Pancreas (tissue), 10 donors: ENCODE measurements at regions not wholly inside any gene's neighbourhood (a gene's known extent, or its start where the extent isn't known, plus 50 kb on each side); places are given as distances from the start of the nearest gene placed in this dataset.
A peak's percentile ranks its signal among the peaks of the same experiment; 100 is the strongest.

ENCODE experiments used
- ATAC-seq, 4 donors: fragments of 200-7000 bp; cut with Tn5 transposase; one replicate each; pipeline versions ENCODE4 v1.8.0 to v1.9.1; 2020; ENCODE audit warnings: mild to moderate bottlenecking in 4 of 4, moderate library complexity in 4 of 4
- DNase-seq, 6 donors: peaks; one replicate each; pipeline ENCODE4 v3.0.0-alpha.2; 2020
- FAIRE-seq: peaks from 2 replicates; lab custom pipeline; 2012; peaks lifted over from hg19 to GRCh38; lab: Jason Lieb, UNC
- H3K27ac ChIP-seq, 4 donors: fragments of 200-600 bp; sonication (generic); 1 replicate in 3 of 4; 2 replicates in 1 of 4; pipeline versions ENCODE4 v1.5.0 to v1.8.0; 2020
- H3K27me3 ChIP-seq, 4 donors: fragments of 200-600 bp; one replicate each; pipeline ENCODE4 v1.8.0; 2021
- H3K36me3 ChIP-seq, 3 donors: fragments of 200-600 bp; sonication (generic) in 1 of 3; one replicate each; pipeline versions ENCODE4 v1.5.0 to v1.8.0; 2020 to 2021
- H3K4me1 ChIP-seq, 3 donors: fragments of 200-600 bp; one replicate each; pipeline ENCODE4 v1.8.0; 2021
- H3K4me3 ChIP-seq, 4 donors: fragments of 200-600 bp; sonication (generic) in 2 of 4; one replicate each; pipeline versions ENCODE4 v1.5.0 to v1.8.0; 2020 to 2021
- H3K9me3 ChIP-seq, 4 donors: fragments of 200-600 bp; one replicate each; pipeline ENCODE4 v1.8.0; 2021
- WGBS, 2 donors: extraction: QIAGEN DNeasy Blood & Tissue Kit; methylation state at CpG; one replicate each; pipeline ENCODE4 v1.1.7; 2013; 5-methylcytosine and 5-hydroxymethylcytosine counted together
- intact Hi-C, 3 donors: fragments of 100-400 bp; cut with DNase I; formaldehyde crosslinking; loops; one replicate each; pipeline versions ENCODE4 v1.11.1 to v1.14.2; 2022
- TF ChIP-seq, protein P1 (sequence below), 4 donors: fragments of 200-600 bp; sonication (generic) in 3 of 4; IDR thresholded peaks; one replicate each; pipeline versions ENCODE4 v1.5.0 to v1.8.0; 2021; ENCODE audit warnings: antibody characterized with exemption in 4 of 4
- donor health status: healthy with polysubstance abuse.
- donor health status: DM: no; HTN: no; CAD: no; lungs with moderate emphysema.
- donor health status: DM: no; HTN: no; CAD: no.
- donor health status: control.
- donor health status: control.
- donor health status: Bipolar disorder and iron deficiency.
- donor health status: DM: yes; HTN: yes; CAD: no.
- donor health status: DM: no; HTN: no; CAD: no.
- donor health status: DM: no; HTN: no; CAD: no.
- donor health status: DM: yes; HTN: yes; CAD: no.

DNA sequence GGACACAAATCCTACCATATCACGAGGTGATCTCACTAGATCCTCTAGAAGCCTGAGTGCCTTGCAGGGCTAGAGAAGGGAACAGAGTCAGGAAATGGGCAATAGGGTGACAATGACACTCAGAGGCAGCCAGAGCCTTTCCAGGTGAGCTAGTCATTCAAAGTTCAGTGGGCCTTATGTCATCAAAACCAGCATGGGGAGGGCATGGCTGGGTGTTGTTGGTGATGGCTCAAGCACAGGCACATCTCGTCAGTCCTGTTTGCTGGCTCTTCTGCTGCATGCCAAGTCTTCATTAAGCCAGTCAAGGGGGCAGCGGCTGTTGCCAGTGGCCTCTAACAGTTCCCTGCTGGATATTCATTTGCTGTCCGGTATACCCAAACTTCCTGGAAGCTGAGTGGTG is 99.6 kb upstream of the USP24 start:
- no peaks in the 10 kb centered on the region for H3K36me3 ChIP-seq
- intact Hi-C loops = no loop called here
- H3K27me3 ChIP-seq = no peaks in the 10 kb centered on the region
- no peak overlapping the region for H3K4me3 ChIP-seq
- no peak overlapping the region for H3K27ac ChIP-seq
- TF ChIP-seq, protein P1, sequence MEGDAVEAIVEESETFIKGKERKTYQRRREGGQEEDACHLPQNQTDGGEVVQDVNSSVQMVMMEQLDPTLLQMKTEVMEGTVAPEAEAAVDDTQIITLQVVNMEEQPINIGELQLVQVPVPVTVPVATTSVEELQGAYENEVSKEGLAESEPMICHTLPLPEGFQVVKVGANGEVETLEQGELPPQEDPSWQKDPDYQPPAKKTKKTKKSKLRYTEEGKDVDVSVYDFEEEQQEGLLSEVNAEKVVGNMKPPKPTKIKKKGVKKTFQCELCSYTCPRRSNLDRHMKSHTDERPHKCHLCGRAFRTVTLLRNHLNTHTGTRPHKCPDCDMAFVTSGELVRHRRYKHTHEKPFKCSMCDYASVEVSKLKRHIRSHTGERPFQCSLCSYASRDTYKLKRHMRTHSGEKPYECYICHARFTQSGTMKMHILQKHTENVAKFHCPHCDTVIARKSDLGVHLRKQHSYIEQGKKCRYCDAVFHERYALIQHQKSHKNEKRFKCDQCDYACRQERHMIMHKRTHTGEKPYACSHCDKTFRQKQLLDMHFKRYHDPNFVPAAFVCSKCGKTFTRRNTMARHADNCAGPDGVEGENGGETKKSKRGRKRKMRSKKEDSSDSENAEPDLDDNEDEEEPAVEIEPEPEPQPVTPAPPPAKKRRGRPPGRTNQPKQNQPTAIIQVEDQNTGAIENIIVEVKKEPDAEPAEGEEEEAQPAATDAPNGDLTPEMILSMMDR (IDR thresholded peaks at IDR 0.05) = no peak
- H3K9me3 ChIP-seq = no peaks in the 10 kb centered on the region
- no peak for FAIRE-seq
- DNase-seq = no peak
- 85 to 91% methylated on average over 4 of the region's 4 CpGs for WGBS, 2 donors
- H3K4me1 ChIP-seq = no peaks in the 10 kb centered on the region
- ATAC-seq = no peak

DNA sequence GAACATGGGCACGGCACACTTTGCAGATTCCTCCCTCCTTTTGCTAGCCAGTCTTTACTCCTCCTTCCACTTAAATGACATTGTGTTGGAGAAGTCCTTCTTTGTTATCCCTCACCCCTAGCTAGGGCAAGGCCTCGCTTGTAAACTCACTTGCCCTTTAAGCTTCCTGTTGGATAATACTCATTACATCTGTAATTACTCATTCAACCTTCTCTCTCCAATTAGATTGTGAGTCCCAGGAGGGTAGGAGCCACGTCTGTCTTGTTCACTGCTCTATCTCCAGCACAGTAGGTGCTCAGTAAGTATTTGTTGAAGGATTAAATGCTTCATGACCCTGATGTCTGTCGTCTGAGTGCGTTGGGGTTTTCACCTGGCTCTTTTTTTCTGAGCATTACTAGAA is 98.7 kb upstream of the USP24 start:
- intact Hi-C loops = no loop called here
- FAIRE-seq (no peak), DNase-seq (no peak), ATAC-seq (no peak)
- Histone ChIP-seq H3K27ac (no peak overlapping the region), H3K4me1 (no peaks in the 10 kb centered on the region), H3K4me3 (no peak overlapping the region), H3K36me3 (no peaks in the 10 kb centered on the region), H3K27me3 (no peaks in the 10 kb centered on the region), H3K9me3 (no peaks in the 10 kb centered on the region)
- 66 to 67% methylated on average over 5 of the region's 5 CpGs for WGBS, 2 donors
- TF ChIP-seq, protein P1 (IDR thresholded peaks at IDR 0.05) = no peak

DNA sequence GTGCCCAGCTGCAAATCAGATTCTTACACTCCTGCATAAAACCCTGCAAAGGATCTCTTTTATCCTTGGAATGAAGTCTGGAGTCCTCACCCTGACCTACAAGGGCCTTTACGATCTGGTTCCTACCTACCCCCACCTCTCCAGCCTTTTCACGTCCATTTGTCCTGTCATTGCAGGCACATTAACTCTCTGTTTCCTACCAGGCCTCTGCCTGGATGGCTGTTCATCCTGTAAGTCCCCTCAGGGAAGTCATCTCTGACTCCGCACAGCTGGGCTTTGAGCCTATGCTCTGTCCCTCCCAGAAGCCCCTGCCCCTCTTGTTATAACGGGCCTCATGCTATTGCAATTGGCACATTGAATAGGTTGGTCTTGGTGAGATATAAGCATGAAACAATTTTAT is 96.8 kb upstream of the USP24 start:
- H3K9me3 ChIP-seq = no peaks in the 10 kb centered on the region
- H3K4me3 ChIP-seq = no peak overlapping the region
- FAIRE-seq = no peak
- TF ChIP-seq, protein P1 (IDR thresholded peaks at IDR 0.05) = no peak
- intact Hi-C loops = no loop called here
- WGBS, 2 donors = 80 to 89% methylated on average over 4 of the region's 4 CpGs
- H3K36me3 ChIP-seq = no peaks in the 10 kb centered on the region
- H3K27ac ChIP-seq = no peak overlapping the region
- no peaks in the 10 kb centered on the region for H3K4me1 ChIP-seq
- no peak for DNase-seq
- H3K27me3 ChIP-seq = no peaks in the 10 kb centered on the region
- ATAC-seq = no peak

DNA sequence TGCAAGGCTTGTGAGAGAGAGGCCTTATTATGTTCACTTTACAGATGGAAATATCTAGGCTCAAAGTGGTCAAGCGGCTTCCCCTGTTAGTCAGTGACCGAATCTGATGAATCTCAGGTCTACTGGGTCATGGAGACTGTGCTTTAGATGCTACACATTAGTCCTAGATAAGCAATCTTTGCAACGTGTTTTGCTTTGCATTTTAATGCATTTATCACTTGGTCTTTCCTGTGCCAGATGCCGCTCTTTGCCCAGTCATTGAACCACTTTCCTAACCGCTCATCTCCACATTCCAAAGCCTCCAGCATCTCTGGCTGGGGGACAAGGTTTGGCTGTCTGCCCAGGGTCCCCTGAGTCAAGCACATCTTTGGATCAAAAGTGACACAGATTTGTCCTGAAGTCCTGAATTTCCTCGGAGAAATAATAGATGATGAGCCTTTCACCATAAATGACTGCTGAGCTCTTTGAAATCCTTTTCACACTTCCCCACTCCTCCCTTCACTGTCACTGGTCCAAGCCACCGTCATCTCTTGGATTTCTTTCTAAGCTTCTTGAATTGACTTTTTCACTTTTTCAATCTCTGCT is 96.0 kb upstream of the USP24 start:
- FAIRE-seq (no peak), ATAC-seq (no peak)
- intact Hi-C loops = no loop called here

DNA sequence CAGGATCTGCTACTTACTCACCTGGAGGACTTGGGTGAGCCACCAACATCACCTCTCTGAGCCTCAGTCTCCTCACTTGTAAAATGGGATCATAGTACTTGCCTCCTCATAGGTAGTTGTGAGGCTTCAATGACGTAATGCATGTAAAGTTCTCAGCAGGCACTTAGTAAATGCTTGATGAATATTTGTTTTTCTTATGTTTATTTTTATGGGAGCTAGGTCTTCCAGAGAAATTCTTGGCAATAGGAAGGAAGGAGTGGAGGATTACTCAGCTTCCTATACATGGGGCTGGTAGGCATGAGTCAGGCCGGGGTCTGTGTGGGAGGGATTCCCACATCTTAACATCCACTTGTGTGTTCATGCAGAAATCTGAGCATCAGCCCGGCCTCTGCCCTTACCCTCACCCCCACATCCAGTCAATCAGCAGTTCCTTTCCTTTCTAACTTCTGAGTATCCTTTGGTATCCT is 95.4 kb upstream of the USP24 start:
- Histone ChIP-seq H3K27ac (no peak overlapping the region), H3K9me3 (no peaks in the 10 kb centered on the region), H3K36me3 (no peaks in the 10 kb centered on the region), H3K4me3 (no peak overlapping the region), H3K4me1 (no peaks in the 10 kb centered on the region), H3K27me3 (no peaks in the 10 kb centered on the region)
- peak in 1 of 4 donors; percentile 54 for ATAC-seq
- WGBS, 2 donors = 83 to 90% methylated on average over 3 of the region's 3 CpGs
- TF ChIP-seq, protein P1 (IDR thresholded peaks at IDR 0.05) = no peak
- FAIRE-seq = no peak
- intact Hi-C loops = no loop called here
- DNase-seq = no peak

More for the DNA sequence above, 96.0 kb upstream of the USP24 start:
- no peaks in the 10 kb centered on the region for H3K36me3 ChIP-seq
- TF ChIP-seq, protein P1 (IDR thresholded peaks at IDR 0.05) = no peak
- H3K4me3 ChIP-seq = no peak overlapping the region
- WGBS, 2 donors = 74 to 78% methylated on average over 7 of the region's 7 CpGs
- H3K27me3 ChIP-seq = no peaks in the 10 kb centered on the region
- DNase-seq = no peak
- no peak overlapping the region for H3K27ac ChIP-seq
- H3K9me3 ChIP-seq = no peaks in the 10 kb centered on the region
- no peaks in the 10 kb centered on the region for H3K4me1 ChIP-seq
